HFFc6 (cell line): ENCODE measurements at regions not wholly inside any gene's neighbourhood (a gene's known extent, or its start where the extent isn't known, plus 50 kb on each side); places are given as distances from the start of the nearest gene placed in this dataset.

ENCODE experiments used
- DNase-seq: peaks from one replicate; pipeline ENCODE4 v3.0.0-alpha.2; 2018
- H3K27ac Mint-ChIP-seq: 2 replicates; pipeline ENCODE4 v1.8.0; 2020; ENCODE audit warnings: mild to moderate bottlenecking, mixed read lengths
- H3K27me3 Mint-ChIP-seq: 2 replicates; pipeline ENCODE4 v1.8.0; 2021; ENCODE audit warnings: mild to moderate bottlenecking, moderate library complexity, mixed read lengths; ENCODE audit not compliant: insufficient read depth
- H3K36me3 Mint-ChIP-seq: 2 replicates; pipeline ENCODE4 v1.8.0; 2021; ENCODE audit warnings: low read depth, mixed read lengths
- H3K4me1 Mint-ChIP-seq: 2 replicates; pipeline ENCODE4 v1.8.0; 2020; ENCODE audit warnings: low read depth, mixed read lengths
- H3K4me3 Mint-ChIP-seq: 2 replicates; pipeline ENCODE4 v1.8.0; 2020; ENCODE audit warnings: mild to moderate bottlenecking, moderate library complexity, mixed read lengths
- H3K9me3 Mint-ChIP-seq: 2 replicates; pipeline ENCODE4 v1.8.0; 2020; ENCODE audit warnings: mild to moderate bottlenecking, mixed read lengths
- TF ChIP-seq, protein P1 (sequence below): fragments of 200-600 bp; sonication (generic); IDR thresholded peaks from 2 replicates; pipeline ENCODE4 v1.5.0; 2021; ENCODE audit warnings: antibody characterized with exemption, mild to moderate bottlenecking

DNA sequence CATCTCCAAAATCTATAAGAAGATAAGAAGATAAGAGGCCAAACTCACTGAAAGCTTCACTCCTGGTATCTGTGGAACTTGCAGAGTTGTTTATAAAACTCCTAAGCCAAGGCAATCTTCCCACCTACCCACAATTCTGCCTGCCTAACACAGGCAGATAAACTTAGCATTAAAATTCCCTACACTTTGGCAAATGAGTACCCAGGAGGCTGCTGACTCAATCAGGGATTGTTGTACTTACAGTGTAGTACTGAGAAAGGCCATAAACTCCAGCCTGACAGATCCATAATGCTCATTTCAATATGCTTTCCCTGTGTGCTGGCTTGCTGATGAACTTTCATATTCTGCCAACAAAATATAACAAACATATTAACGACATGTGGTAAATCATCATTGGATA lies 725.2 kb downstream of the BRINP1 start:
- peaks cover 29% of the 10 kb centered on the region for H3K4me1 Mint-ChIP-seq
- peaks cover 17% of the 10 kb centered on the region for H3K9me3 Mint-ChIP-seq
- peaks cover 6% of the 10 kb centered on the region; the same call in 1 of the 2 replicates for H3K36me3 Mint-ChIP-seq
- no peaks in the 10 kb centered on the region; the same call in 1 of the 2 replicates for H3K27me3 Mint-ChIP-seq
- H3K4me3 Mint-ChIP-seq: no peak overlapping the region
- TF ChIP-seq, protein P1, sequence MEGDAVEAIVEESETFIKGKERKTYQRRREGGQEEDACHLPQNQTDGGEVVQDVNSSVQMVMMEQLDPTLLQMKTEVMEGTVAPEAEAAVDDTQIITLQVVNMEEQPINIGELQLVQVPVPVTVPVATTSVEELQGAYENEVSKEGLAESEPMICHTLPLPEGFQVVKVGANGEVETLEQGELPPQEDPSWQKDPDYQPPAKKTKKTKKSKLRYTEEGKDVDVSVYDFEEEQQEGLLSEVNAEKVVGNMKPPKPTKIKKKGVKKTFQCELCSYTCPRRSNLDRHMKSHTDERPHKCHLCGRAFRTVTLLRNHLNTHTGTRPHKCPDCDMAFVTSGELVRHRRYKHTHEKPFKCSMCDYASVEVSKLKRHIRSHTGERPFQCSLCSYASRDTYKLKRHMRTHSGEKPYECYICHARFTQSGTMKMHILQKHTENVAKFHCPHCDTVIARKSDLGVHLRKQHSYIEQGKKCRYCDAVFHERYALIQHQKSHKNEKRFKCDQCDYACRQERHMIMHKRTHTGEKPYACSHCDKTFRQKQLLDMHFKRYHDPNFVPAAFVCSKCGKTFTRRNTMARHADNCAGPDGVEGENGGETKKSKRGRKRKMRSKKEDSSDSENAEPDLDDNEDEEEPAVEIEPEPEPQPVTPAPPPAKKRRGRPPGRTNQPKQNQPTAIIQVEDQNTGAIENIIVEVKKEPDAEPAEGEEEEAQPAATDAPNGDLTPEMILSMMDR: no peak
- DNase-seq: no peak
- no peak overlapping the region for H3K27ac Mint-ChIP-seq

DNA sequence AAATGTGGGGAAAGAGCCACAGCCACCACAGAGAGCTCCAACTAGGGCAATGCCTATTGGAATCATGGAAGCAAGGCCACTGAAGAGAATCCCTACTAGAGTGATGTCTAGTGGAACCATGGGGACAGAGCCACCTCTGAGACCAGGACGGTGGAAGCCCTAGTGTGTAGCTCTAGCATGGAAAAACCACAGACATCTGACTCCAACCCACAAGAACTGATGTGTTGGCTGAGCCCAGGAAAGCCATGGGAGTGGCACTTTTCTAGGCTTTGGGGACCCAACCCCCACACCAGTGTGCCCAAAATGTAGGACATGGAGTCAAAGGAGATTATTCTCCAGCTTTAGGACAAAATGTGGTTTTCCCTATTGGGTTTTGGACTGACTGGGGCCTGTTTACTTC lies 721.9 kb downstream of the BRINP1 start:
- Mint-ChIP-seq H3K36me3 (peaks cover 6% of the 10 kb centered on the region; the same call in 1 of the 2 replicates), H3K4me1 (peaks cover 26% of the 10 kb centered on the region), H3K4me3 (no peak overlapping the region), H3K27me3 (no peaks in the 10 kb centered on the region; the same call in 1 of the 2 replicates), H3K27ac (no peak overlapping the region), H3K9me3 (peaks cover 17% of the 10 kb centered on the region)
- no peak for DNase-seq
- TF ChIP-seq, protein P1: no peak

DNA sequence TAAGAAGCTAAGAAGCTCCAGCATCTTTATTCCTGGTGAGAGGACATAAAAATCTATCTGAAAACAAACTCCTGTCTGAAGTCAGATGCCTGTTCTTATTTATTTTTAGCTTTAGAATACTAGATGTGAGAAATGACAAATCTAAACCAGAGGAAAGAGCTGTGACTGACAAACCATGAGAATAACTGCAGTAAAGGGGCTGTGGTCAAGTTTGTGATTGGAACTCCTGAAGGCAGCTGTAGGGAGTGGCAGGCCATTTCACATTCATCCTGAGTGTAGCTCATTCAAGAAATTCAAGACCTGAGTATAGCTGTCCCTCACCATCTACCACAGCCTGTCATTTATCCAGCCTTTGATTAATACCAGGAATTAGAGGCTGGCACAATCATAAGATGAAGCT lies 718.8 kb downstream of the BRINP1 start:
- no peaks in the 10 kb centered on the region for H3K27me3 Mint-ChIP-seq
- peaks cover 4% of the 10 kb centered on the region; the same call in 1 of the 2 replicates for H3K36me3 Mint-ChIP-seq
- TF ChIP-seq, protein P1: no peak
- H3K27ac Mint-ChIP-seq: no peak overlapping the region
- no peak for DNase-seq
- H3K9me3 Mint-ChIP-seq: peaks cover 13% of the 10 kb centered on the region
- H3K4me3 Mint-ChIP-seq: no peak overlapping the region
- peaks cover 11% of the 10 kb centered on the region; the same call in 1 of the 2 replicates for H3K4me1 Mint-ChIP-seq

DNA sequence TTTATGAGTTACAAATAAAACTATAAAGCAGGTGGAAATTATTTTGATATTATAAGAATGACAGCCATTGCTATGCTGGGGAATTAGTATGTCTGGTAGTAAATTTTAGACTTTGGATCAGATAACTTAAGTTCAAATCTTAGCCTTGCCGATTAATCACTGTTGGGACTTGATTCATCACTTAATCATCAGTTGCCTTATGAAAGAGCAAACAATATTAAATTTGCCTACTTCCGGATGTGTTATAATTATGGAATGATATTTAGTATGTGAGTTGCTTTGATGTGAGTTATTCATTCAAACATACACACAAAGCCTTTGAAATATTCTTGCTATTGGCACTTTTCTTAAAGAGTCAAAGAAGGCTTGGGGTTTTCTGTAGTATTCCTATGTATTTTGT lies 717.7 kb downstream of the BRINP1 start:
- Mint-ChIP-seq H3K9me3 (peaks cover 2% of the 10 kb centered on the region), H3K36me3 (no peaks in the 10 kb centered on the region), H3K4me3 (no peak overlapping the region), H3K27ac (no peak overlapping the region), H3K4me1 (peaks cover 11% of the 10 kb centered on the region; the same call in 1 of the 2 replicates), H3K27me3 (no peaks in the 10 kb centered on the region)
- DNase-seq: no peak
- TF ChIP-seq, protein P1: no peak

DNA sequence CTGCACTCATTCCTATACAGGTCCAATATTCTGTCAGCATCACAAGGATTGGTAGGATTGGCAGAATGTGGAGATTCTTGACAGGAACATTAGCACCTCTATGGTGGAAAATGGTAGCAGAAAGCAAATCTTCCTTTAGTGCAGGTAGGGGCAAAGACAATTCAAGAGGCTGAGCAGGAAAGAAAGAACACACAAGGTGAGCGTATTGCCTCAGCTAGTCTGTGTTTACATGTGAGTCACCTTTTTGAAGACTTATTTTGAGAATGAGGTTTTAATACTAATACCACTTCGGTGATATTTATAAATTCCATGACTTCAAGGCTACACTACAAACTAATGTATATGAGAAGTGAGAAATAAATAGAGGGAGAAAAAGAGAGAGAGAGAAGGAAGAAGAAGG lies 717.0 kb downstream of the BRINP1 start:
- no peak overlapping the region for H3K4me3 Mint-ChIP-seq
- peaks cover 11% of the 10 kb centered on the region; the same call in 1 of the 2 replicates for H3K4me1 Mint-ChIP-seq
- no peaks in the 10 kb centered on the region for H3K27me3 Mint-ChIP-seq
- H3K27ac Mint-ChIP-seq: no peak overlapping the region
- TF ChIP-seq, protein P1: no peak
- H3K9me3 Mint-ChIP-seq: no peaks in the 10 kb centered on the region; the same call in 1 of the 2 replicates
- H3K36me3 Mint-ChIP-seq: no peaks in the 10 kb centered on the region
- no peak for DNase-seq

DNA sequence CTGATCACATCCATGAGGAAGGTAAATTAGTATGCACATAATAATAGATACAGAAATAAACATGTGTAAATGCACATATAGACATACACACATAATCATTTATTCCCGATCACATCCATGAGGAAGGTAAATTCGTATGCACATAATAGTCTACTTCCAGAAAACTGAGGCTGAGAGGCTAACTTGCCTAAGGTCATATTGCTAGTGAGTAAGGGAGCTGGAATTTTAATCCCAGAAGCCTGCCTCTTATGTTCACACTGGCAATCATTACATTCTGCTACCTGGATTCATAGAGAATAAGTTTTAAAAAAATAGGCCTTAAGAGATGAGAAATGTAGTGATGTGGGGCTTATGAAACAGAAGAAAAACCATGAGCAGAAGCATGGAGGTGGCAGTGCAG lies 716.3 kb downstream of the BRINP1 start:
- H3K36me3 Mint-ChIP-seq: no peaks in the 10 kb centered on the region
- H3K4me1 Mint-ChIP-seq: peaks cover 11% of the 10 kb centered on the region; the same call in 1 of the 2 replicates
- TF ChIP-seq, protein P1: no peak
- H3K27me3 Mint-ChIP-seq: no peaks in the 10 kb centered on the region
- no peak for DNase-seq
- H3K4me3 Mint-ChIP-seq: no peak overlapping the region
- no peaks in the 10 kb centered on the region; the same call in 1 of the 2 replicates for H3K9me3 Mint-ChIP-seq
- no peak overlapping the region for H3K27ac Mint-ChIP-seq
